ENCODE measurements at regions not wholly inside any gene's neighbourhood (a gene's known extent, or its start where the extent isn't known, plus 50 kb on each side); places are given as distances from the start of the nearest gene placed in this dataset.

GRCh38 chr2:226511311-226511710 is 288.3 kb downstream of the IRS1 start:
- WGBS, 2 donors, result 60 to 64% methylated on average over 4 of the region's 4 CpGs
- Histone ChIP-seq H3K4me3 (no peak overlapping the region), H3K27me3 (no peaks in the 10 kb centered on the region), H3K9me3 (no peaks in the 10 kb centered on the region), H3K4me1 (peaks cover 0 to 5% (median 0%) of the 10 kb centered on the region in 9 donors), H3K36me3 (no peaks in the 10 kb centered on the region), H3K27ac (no peak overlapping the region)
- no peak for DNase-seq
- TF ChIP-seq CTCF (IDR thresholded peaks at IDR 0.05), result no peak
- ATAC-seq, result no peak
- intact Hi-C loops (cut with DNase I), result no loop called here

GRCh38 chr2:226508683-226509082 is 290.9 kb downstream of the IRS1 start:
- no peak overlapping the region for H3K27ac ChIP-seq
- TF ChIP-seq CTCF (IDR thresholded peaks at IDR 0.05), result no peak
- ATAC-seq (peak in 1 of 8 donors; percentile 55), DNase-seq (no peak)
- 65 to 68% methylated on average over 2 of the region's 2 CpGs for WGBS, 2 donors
- no peaks in the 10 kb centered on the region for H3K27me3 ChIP-seq
- peaks cover 0 to 3% (median 0%) of the 10 kb centered on the region in 9 donors for H3K36me3 ChIP-seq
- no peak overlapping the region for H3K4me3 ChIP-seq
- H3K4me1 ChIP-seq, result peaks cover 0 to 5% (median 0%) of the 10 kb centered on the region in 9 donors
- intact Hi-C loops (cut with DNase I), result no loop called here
- H3K9me3 ChIP-seq, result peaks cover 0 to 15% (median 3%) of the 10 kb centered on the region in 11 donors

GRCh38 chr2:226508005-226508404 is 291.6 kb downstream of the IRS1 start:
- H3K4me1 ChIP-seq, result peaks cover 0 to 5% (median 0%) of the 10 kb centered on the region in 9 donors
- no peak for TF ChIP-seq CTCF (IDR thresholded peaks at IDR 0.05)
- DNase-seq, result no peak
- intact Hi-C loops (cut with DNase I), result no loop called here
- no peak overlapping the region for H3K27ac ChIP-seq
- no peak for ATAC-seq
- no peak overlapping the region for H3K4me3 ChIP-seq
- WGBS, 2 donors, result 85 to 94% methylated on average over 3 of the region's 3 CpGs
- H3K36me3 ChIP-seq, result peaks cover 0 to 3% (median 0%) of the 10 kb centered on the region in 9 donors
- H3K9me3 ChIP-seq, result peaks cover 0 to 19% (median 3%) of the 10 kb centered on the region in 11 donors
- H3K27me3 ChIP-seq, result no peaks in the 10 kb centered on the region

- no peak for ATAC-seq
- intact Hi-C loops (cut with DNase I), result no loop called here
Observed at GRCh38 chr2:226497146-226497909, 302.3 kb downstream of the IRS1 start.

More at GRCh38 chr2:226497146-226497909, 302.3 kb downstream of the IRS1 start:
- Histone ChIP-seq H3K36me3 (no peaks in the 10 kb centered on the region), H3K4me1 (no peaks in the 10 kb centered on the region), H3K4me3 (no peak overlapping the region), H3K27ac (no peak overlapping the region), H3K9me3 (peaks cover 0 to 4% (median 0%) of the 10 kb centered on the region in 11 donors), H3K27me3 (no peaks in the 10 kb centered on the region)
- DNase-seq, result no peak
- 89 to 92% methylated on average over 4 of the region's 4 CpGs for WGBS, 2 donors
- no peak for TF ChIP-seq CTCF (IDR thresholded peaks at IDR 0.05)
